Limb (tissue), 2 donors: ENCODE measurements at regions not wholly inside any gene's neighbourhood (a gene's known extent, or its start where the extent isn't known, plus 50 kb on each side); places are given as distances from the start of the nearest gene placed in this dataset.

Experiments
- DNase-seq, 2 donors: peaks; one replicate each; pipeline ENCODE4 v3.0.0-alpha.2; 2016; ENCODE audit errors: extremely low spot score in 2 of 2

GRCh38 chr4:107098401-107098800 is 62.3 kb upstream of the DKK2 start:
- no peak for DNase-seq

DNA sequence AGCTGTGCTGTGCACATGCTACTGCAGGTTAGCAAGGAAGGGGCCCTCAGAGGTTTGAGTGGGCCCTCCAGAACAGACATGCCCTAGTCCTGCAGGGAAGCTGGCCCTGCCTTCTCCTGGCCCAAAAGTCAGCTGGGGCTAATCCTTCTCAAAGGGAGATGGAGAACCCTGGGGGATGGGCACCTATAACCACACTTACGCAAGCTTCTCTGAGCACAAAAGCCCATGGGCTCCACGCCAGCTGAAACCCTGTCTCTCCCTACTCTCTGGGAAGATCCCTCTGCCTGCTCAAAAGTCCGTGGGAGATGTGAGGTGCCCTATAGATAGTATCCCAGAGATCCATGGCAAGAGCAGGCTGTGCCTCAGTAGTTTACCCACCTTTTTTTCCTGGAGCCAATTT is 58.9 kb upstream of the DKK2 start:
- no peak for DNase-seq

GRCh38 chr4:107094332-107094731 is 58.2 kb upstream of the DKK2 start:
- DNase-seq, result no peak
